ENCODE measurements at regions not wholly inside any gene's neighbourhood (a gene's known extent, or its start where the extent isn't known, plus 50 kb on each side); places are given as distances from the start of the nearest gene placed in this dataset.

GRCh38 chr12:47303995-47304560 is 224.3 kb upstream of the AMIGO2 start:
- no peak for DNase-seq

- DNase-seq, result no peak
Measured at GRCh38 chr12:47303207-47303606, 223.4 kb upstream of the AMIGO2 start.

GRCh38 chr12:47302111-47302671 is 222.4 kb upstream of the AMIGO2 start:
- DNase-seq, result no peak

GRCh38 chr12:47299586-47299985 is 219.8 kb upstream of the AMIGO2 start:
- no peak for DNase-seq

GRCh38 chr12:47297993-47298392 is 218.2 kb upstream of the AMIGO2 start:
- no peak for DNase-seq

GRCh38 chr12:47296828-47297227 is 217.1 kb upstream of the AMIGO2 start:
- DNase-seq, result no peak

- no peak for DNase-seq
Measured at GRCh38 chr12:47293406-47293805, 213.6 kb upstream of the AMIGO2 start.

- no peak for DNase-seq
Measured at GRCh38 chr12:47286676-47287075, 206.9 kb upstream of the AMIGO2 start.
